ENCODE measurements at regions not wholly inside any gene's neighbourhood (a gene's known extent, or its start where the extent isn't known, plus 50 kb on each side); places are given as distances from the start of the nearest gene placed in this dataset.
"Not testable (repeated sequence)": the region's sequence is repeated elsewhere in the genome, so short reads cannot be mapped to it uniquely, and the experiment has no call there.

- no peak for DNase-seq (ENCODE audit: low spot score)
These were observed 214.7 kb downstream of the OR4C45 start for GRCh38 chr11:50247309-50247874.

- DNase-seq (ENCODE audit: low spot score) = no peak
These were observed 235.2 kb downstream of the OR4C45 start for GRCh38 chr11:50267851-50268250.

GRCh38 chr11:50275133-50275532 is 242.5 kb downstream of the OR4C45 start:
- no peak for DNase-seq (ENCODE audit: low spot score)

GRCh38 chr11:50278756-50279155 is 246.1 kb downstream of the OR4C45 start:
- DNase-seq (ENCODE audit: low spot score) = no peak

- no peak for DNase-seq (ENCODE audit: low spot score)
These were observed 265.7 kb downstream of the OR4C45 start for GRCh38 chr11:50298182-50298988.

GRCh38 chr11:50330723-50331122 is 298.0 kb downstream of the OR4C45 start:
- not testable (repeated sequence) for DNase-seq (ENCODE audit: low spot score)

- DNase-seq (ENCODE audit: low spot score) = peak; percentile 3
These were observed 301.2 kb downstream of the OR4C45 start for GRCh38 chr11:50333861-50334260.

GRCh38 chr11:50337432-50337831 is 304.8 kb downstream of the OR4C45 start:
- peak; percentile 2 for DNase-seq (ENCODE audit: low spot score)

- DNase-seq (ENCODE audit: low spot score) = not testable (repeated sequence)
These were observed 315.3 kb downstream of the OR4C45 start for GRCh38 chr11:50348018-50348417.

- DNase-seq (ENCODE audit: low spot score) = no peak
These were observed 346.8 kb downstream of the OR4C45 start for GRCh38 chr11:50379484-50379883.

GRCh38 chr11:50394017-50394416 is 361.3 kb downstream of the OR4C45 start:
- no peak for DNase-seq (ENCODE audit: low spot score)

GRCh38 chr11:50412832-50413231 is 380.2 kb downstream of the OR4C45 start:
- no peak for DNase-seq (ENCODE audit: low spot score)

GRCh38 chr11:50423208-50423607 is 390.5 kb downstream of the OR4C45 start:
- DNase-seq (ENCODE audit: low spot score) = no peak

All from globus pallidus (tissue), 1 donor.